T-helper 1 cell treated with Interleukin-12 subunit alpha and Interleukin-12 subunit beta and Interleukin-4 antibody, amounts not matched to agents 30 μg/mL and 1 μg/mL, for 36 hours (primary cell): ENCODE measurements at regions not wholly inside any gene's neighbourhood (a gene's known extent, or its start where the extent isn't known, plus 50 kb on each side); places are given as distances from the start of the nearest gene placed in this dataset.
"Not testable (repeated sequence)": the region's sequence is repeated elsewhere in the genome, so short reads cannot be mapped to it uniquely, and the experiment has no call there.

Experiments used
- H3K27ac Mint-ChIP-seq: one replicate; pipeline ENCODE4 v1.8.0; 2021; ENCODE audit warnings: mild to moderate bottlenecking, mixed read lengths
- H3K27me3 Mint-ChIP-seq: one replicate; pipeline ENCODE4 v1.8.0; 2021; ENCODE audit warnings: low read depth, mixed read lengths
- H3K36me3 Mint-ChIP-seq: one replicate; pipeline ENCODE4 v1.8.0; 2021; ENCODE audit warnings: low read depth, mixed read lengths
- H3K4me1 Mint-ChIP-seq: one replicate; pipeline ENCODE4 v1.8.0; 2021; ENCODE audit warnings: low read depth, mixed read lengths
- H3K4me3 Mint-ChIP-seq: one replicate; pipeline ENCODE4 v1.8.0; 2021; ENCODE audit warnings: mild to moderate bottlenecking, moderate library complexity, mixed read lengths
- H3K9me3 Mint-ChIP-seq: one replicate; pipeline ENCODE4 v1.8.0; 2021; ENCODE audit warnings: mixed read lengths

DNA sequence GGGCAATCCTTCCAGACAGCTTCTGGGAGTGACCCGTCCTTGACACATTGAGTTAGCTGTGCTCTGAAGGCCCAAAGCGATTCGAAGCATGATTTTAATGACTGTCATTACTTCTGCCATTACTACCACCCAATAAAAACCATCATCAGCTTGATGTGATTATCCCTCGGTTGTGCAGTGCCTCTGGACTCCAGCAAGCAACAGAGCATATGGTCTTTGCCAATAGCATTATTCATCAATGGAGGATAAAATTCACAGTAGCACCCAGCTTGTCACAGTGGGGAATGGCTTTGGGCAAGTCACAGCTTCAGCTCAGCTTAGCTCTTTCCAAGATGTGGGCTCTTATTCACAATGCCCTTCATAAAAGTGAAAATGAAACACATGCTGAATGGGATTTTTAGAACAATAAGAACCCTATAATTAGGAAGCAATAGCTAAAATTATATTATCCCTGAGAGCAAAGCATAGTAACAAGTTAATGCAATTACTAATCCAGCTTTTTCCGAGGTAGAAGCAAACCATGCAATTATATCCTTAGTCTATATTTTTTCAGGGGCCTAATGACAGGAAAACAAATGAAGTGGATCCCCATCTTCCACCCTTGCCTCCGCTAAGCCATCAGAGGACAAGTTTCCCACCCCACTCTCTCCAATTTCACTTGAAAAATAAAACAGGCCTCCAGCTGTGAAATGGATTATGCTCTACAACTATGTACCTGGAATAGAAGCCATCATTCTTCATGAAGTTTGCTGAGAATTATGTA is 163.0 kb upstream of the EEA1 start:
- no peak overlapping the region for H3K4me3 Mint-ChIP-seq
- no peaks in the 10 kb centered on the region for H3K27me3 Mint-ChIP-seq
- H3K27ac Mint-ChIP-seq, result no peak overlapping the region
- H3K9me3 Mint-ChIP-seq, result no peaks in the 10 kb centered on the region
- no peaks in the 10 kb centered on the region for H3K36me3 Mint-ChIP-seq
- peaks cover 8% of the 10 kb centered on the region for H3K4me1 Mint-ChIP-seq

DNA sequence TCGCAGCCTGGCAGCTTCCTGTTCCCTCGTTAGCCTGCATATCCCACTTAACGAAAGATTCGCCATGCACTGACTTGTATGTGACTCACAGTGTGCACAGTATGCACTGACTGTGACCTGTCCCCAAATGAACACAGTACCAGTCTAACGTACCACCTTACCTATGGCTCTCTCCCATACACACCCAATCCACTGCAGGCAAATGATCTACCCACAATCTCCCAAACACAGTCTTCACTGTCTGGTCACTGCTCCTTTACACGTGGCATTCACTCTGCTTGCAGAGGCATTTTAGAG is 163.5 kb upstream of the EEA1 start:
- no peak overlapping the region for H3K27ac Mint-ChIP-seq
- H3K4me3 Mint-ChIP-seq, result no peak overlapping the region
- no peaks in the 10 kb centered on the region for H3K36me3 Mint-ChIP-seq
- H3K27me3 Mint-ChIP-seq, result no peaks in the 10 kb centered on the region
- H3K4me1 Mint-ChIP-seq, result peaks cover 8% of the 10 kb centered on the region
- no peaks in the 10 kb centered on the region for H3K9me3 Mint-ChIP-seq

DNA sequence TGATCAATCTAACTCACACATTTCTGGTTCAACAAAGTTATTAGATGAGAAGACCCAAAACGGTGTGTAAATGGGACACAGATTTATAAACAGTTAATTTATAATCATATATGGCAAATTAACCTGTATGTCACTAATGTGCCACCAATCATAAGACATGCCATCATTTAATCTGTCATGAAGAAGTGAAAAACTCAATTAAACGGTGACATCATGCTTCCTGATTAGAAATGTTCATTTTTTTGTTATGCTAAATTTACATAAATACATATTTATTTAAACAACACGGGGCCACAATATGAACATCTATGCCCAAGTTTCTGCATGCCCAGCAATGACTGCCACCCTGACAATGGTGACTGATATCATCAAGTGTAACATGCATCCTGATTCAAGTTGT is 164.1 kb upstream of the EEA1 start:
- Mint-ChIP-seq H3K27me3 (no peaks in the 10 kb centered on the region), H3K4me3 (no peak overlapping the region), H3K27ac (no peak overlapping the region), H3K36me3 (no peaks in the 10 kb centered on the region), H3K4me1 (peaks cover 10% of the 10 kb centered on the region), H3K9me3 (no peaks in the 10 kb centered on the region)

DNA sequence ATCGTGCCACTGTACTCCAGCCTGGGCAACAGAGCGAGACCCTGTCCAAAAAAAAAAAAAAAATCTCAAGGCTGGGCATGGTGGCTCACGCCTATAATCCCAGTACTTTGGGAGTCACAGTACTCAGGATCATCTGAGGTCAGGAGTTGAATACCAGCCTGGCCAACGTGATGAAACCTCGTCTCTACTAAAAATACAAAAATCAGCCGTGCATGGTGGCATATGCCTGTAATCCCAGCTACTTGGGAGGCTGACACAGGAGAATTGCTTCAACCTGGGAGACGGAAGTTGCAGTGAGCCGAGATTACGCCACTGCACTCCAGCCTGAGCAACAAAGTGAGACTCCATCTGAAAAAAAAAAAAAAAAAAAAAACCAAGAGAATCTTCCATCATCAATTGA is 165.1 kb upstream of the EEA1 start:
- H3K27me3 Mint-ChIP-seq, H3K4me3 Mint-ChIP-seq, H3K27ac Mint-ChIP-seq, H3K9me3 Mint-ChIP-seq, H3K36me3 Mint-ChIP-seq: not testable (repeated sequence)
- peaks cover 12% of the 10 kb centered on the region for H3K4me1 Mint-ChIP-seq

DNA sequence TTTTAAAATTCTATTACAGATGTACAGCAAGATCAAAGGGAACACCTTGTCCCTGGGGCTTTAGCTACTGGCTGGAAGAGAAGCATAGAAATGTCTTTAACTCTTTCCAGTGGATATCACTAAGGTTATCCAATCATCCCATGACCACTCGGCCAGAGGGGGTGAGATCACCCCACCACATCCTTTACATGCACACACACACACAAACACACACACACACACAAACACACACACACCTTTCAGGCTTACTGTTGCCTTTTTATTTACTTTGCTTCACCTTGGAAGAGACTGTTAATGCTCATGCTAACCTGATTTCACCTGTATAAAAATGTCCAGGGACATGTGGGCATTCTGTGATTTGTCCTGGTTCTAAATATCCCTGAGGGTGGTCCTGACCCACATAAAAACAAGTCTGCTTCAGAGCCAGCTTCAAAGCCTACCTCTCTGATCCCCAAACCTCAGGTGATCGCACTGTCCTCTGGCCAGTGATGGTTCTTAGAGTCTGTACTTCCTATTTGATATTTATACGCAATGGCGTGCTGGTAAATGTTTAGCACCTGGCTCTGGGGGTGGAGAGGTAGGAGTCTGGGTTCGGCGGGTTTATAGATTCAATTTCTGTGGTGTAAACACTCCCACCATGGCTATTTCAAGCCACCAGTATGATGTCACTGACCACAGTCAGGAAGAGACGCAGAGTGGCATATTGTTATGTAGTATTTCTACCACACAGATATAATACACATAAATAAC is 166.1 kb upstream of the EEA1 start:
- Mint-ChIP-seq H3K27ac (no peak overlapping the region), H3K36me3 (no peaks in the 10 kb centered on the region), H3K9me3 (no peaks in the 10 kb centered on the region), H3K4me3 (no peak overlapping the region), H3K4me1 (peaks cover 8% of the 10 kb centered on the region), H3K27me3 (no peaks in the 10 kb centered on the region)

DNA sequence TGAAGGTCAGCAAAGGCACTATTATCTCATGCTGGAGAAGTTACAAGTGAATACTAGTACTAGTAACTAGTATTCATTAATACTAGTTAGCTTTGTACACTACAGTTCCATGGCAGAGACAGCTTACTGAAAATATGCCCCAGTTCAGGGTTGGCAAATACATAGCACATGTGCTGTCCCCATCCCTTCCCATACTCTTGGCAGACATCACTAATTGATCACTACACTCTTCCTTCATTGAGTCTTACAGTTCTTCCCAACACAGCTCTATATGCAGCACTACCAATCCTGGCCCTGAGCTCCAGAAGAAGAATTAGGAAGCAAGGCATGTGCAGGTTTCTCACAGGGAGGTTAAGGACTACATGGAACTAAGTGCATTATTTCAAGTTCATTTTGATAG is 168.3 kb upstream of the EEA1 start:
- Mint-ChIP-seq H3K4me1 (peaks cover 4% of the 10 kb centered on the region), H3K27ac (no peak overlapping the region), H3K4me3 (no peak overlapping the region), H3K9me3 (no peaks in the 10 kb centered on the region), H3K27me3 (no peaks in the 10 kb centered on the region), H3K36me3 (no peaks in the 10 kb centered on the region)

DNA sequence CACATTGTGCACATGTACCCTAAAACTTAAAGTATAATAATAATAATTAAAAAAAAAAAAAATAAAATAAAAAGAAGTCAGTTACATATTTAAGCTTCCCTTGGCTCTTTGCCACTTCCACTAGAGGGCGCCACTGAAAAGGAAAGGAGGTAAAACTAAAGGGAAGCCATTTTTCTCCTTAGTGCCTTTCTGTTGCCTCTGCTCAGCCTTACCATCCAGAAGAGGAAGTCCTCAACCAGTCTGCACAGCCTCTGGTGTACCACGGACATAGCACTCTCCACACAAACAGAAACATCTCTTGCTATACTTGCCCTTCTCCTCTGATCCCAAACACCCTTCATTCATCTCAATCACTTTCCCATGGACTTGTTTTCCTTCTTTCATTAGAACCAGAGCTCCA is 169.0 kb upstream of the EEA1 start:
- no peak overlapping the region for H3K4me3 Mint-ChIP-seq
- H3K36me3 Mint-ChIP-seq, result no peaks in the 10 kb centered on the region
- H3K27ac Mint-ChIP-seq, result no peak overlapping the region
- no peaks in the 10 kb centered on the region for H3K9me3 Mint-ChIP-seq
- no peaks in the 10 kb centered on the region for H3K27me3 Mint-ChIP-seq
- peaks cover 4% of the 10 kb centered on the region for H3K4me1 Mint-ChIP-seq

DNA sequence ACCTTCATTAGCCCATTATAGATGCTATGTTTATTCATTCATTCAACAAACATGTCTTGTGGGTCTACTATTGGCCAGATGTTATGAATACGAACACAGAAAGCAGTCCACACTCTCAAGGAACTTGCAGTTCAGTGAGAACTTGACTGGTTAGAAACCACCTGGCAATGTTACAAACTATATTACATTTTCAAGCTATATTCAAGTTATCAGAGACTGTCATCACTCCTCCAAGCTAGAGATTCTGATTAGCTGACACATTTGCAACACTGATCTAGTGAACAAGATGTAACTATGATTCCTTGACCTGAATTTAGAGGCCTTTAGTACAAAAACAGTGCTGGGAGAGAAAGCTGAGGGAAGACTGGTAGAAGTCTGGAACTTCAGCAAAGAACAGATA is 170.7 kb upstream of the EEA1 start:
- H3K4me3 Mint-ChIP-seq, result no peak overlapping the region
- no peaks in the 10 kb centered on the region for H3K27me3 Mint-ChIP-seq
- H3K4me1 Mint-ChIP-seq, result peaks cover 4% of the 10 kb centered on the region
- H3K36me3 Mint-ChIP-seq, result no peaks in the 10 kb centered on the region
- no peaks in the 10 kb centered on the region for H3K9me3 Mint-ChIP-seq
- no peak overlapping the region for H3K27ac Mint-ChIP-seq

DNA sequence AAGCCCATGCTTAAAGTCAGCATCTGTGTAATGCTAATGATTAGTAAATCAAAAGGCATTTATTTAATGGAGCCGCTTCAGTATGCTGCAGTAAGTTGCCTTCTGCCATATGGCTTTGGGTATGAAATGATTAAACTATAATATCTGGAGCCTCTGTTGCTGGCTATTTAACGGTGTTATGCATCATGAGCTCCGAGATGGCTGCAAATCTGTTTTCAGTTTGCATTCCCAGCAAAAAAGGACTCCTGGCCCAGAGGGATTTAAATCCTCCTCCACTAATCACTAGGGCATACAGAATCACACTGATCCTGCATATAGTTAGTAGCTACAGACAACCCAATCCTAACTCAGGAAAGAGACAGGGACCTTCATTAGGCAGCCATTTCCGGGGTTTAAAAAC is 171.5 kb upstream of the EEA1 start:
- no peaks in the 10 kb centered on the region for H3K36me3 Mint-ChIP-seq
- peaks cover 4% of the 10 kb centered on the region for H3K4me1 Mint-ChIP-seq
- no peaks in the 10 kb centered on the region for H3K27me3 Mint-ChIP-seq
- no peaks in the 10 kb centered on the region for H3K9me3 Mint-ChIP-seq
- H3K4me3 Mint-ChIP-seq, result no peak overlapping the region
- no peak overlapping the region for H3K27ac Mint-ChIP-seq

DNA sequence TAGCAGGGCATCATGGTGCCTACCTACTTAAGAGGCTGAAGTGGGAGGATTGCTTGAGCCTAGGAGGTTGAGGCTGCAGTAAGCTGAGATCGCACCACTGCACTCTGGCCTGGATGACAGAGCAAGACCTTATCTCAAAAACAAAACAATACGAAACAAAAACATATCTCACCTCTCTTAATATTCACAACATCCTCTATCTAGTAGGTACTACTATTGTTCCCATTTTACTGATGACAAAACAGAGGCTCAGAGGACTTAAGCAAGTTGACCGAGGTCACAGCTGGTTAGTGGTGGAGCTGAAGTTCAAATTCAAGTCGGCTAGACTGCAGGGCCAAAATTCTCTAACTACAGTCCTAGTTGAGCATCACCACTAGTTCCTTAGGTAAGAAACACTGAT is 172.3 kb upstream of the EEA1 start:
- Mint-ChIP-seq H3K27ac (no peak overlapping the region), H3K4me3 (no peak overlapping the region), H3K27me3 (no peaks in the 10 kb centered on the region), H3K36me3 (no peaks in the 10 kb centered on the region), H3K4me1 (peaks cover 4% of the 10 kb centered on the region), H3K9me3 (no peaks in the 10 kb centered on the region)

DNA sequence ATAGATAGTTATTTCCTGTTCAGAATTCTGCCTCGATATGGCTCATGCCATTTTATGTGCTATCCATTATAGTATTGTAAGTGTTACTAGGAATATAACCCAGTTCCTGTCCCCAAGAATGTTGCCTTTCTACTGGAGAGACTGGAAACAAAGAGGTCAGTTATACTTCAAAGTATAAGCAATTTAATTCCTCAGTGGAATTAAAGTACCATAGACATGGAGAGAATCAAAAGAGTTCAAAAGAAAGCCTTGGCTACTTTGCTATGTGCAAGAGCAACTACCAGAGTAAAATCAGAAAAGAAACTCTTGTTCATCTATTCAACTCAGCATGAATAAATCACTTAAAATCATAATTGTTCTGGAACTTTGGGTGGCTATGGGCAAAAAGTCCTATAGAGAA is 173.2 kb upstream of the EEA1 start:
- Mint-ChIP-seq H3K9me3 (no peaks in the 10 kb centered on the region), H3K4me1 (peaks cover 4% of the 10 kb centered on the region), H3K36me3 (no peaks in the 10 kb centered on the region), H3K27me3 (no peaks in the 10 kb centered on the region), H3K4me3 (no peak overlapping the region), H3K27ac (no peak overlapping the region)

DNA sequence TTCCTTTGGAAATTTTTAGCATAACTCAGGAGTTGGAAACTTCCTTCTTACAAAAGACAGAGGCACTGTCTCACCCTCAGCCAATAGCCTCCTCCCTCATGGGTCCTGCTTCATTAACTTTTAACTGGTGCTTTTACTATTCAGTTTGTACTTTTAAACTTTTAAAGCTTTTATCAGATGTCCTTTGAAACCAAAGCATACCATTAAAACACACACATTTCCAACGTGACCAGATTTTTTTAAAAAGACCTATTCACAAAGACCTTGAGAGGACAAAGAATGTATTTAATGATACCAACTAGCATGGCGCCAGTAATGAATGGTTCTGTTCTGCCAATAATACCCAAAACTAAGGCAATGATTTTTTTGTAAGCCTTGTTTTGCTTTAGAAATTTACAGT is 173.6 kb upstream of the EEA1 start:
- Mint-ChIP-seq H3K27ac (no peak overlapping the region), H3K4me3 (no peak overlapping the region), H3K9me3 (no peaks in the 10 kb centered on the region), H3K27me3 (no peaks in the 10 kb centered on the region), H3K36me3 (no peaks in the 10 kb centered on the region), H3K4me1 (peaks cover 4% of the 10 kb centered on the region)

DNA sequence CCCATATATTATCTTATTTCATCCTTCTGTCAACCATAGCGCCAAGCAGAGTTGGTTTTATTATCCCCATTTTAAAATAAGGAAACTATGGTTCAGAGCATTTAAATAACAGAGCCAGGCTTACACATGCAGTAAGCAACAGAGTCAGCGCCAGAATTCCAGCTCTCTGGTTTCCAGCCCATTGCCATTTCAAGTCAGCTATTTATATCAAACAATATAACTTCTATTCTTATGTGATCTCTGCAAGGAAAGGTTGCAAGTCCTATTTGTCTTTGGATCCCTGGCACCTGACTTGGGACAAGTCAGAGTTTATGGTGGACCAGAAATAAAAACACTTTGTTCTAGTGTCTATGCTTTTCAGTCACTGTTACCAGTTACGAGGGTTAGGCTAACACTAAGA is 174.1 kb upstream of the EEA1 start:
- no peak overlapping the region for H3K27ac Mint-ChIP-seq
- H3K4me1 Mint-ChIP-seq, result peaks cover 3% of the 10 kb centered on the region
- H3K9me3 Mint-ChIP-seq, result no peaks in the 10 kb centered on the region
- H3K36me3 Mint-ChIP-seq, result no peaks in the 10 kb centered on the region
- H3K4me3 Mint-ChIP-seq, result no peak overlapping the region
- H3K27me3 Mint-ChIP-seq, result no peaks in the 10 kb centered on the region

DNA sequence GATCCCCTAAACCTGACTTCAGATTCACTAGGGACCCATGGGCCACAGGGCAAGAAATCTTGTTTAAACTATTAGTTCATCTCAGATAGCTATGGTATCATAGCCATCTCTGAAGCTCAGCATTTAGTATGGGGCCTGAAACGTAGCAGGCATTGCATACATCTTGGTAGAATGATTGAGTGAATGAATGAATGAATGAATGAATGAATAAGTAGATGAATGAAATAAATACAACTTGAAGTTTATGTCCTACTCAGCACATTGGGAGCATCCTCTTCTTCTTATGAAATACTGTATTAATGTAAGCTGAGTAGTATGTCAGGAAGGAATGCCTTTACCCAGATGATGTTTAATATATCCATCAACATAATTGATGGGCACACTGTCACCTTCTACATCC is 175.4 kb upstream of the EEA1 start:
- Mint-ChIP-seq H3K36me3 (no peaks in the 10 kb centered on the region), H3K27ac (no peak overlapping the region), H3K4me3 (no peak overlapping the region), H3K27me3 (no peaks in the 10 kb centered on the region), H3K4me1 (no peaks in the 10 kb centered on the region), H3K9me3 (no peaks in the 10 kb centered on the region)

DNA sequence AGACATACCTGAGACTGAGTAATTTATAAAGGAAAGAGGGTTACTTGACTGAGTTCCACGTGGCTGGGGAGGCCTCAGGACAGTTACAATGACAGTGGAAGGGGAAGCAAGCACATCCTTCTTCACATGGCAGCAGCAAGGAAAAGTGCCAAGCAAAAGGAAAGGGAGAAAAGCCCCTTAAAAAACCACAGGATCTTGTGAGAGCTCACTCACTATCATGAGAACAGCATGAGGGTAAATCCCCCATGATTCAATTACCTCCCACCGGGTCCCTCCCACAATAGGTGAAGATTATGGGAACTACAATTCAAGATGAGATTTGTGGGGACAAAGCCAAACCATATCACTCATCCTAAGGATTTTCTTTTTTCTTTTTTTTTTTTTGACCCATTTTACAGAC is 177.8 kb upstream of the EEA1 start:
- H3K27me3 Mint-ChIP-seq, result no peaks in the 10 kb centered on the region
- H3K36me3 Mint-ChIP-seq, result no peaks in the 10 kb centered on the region
- no peak overlapping the region for H3K4me3 Mint-ChIP-seq
- H3K9me3 Mint-ChIP-seq, result no peaks in the 10 kb centered on the region
- H3K4me1 Mint-ChIP-seq, result no peaks in the 10 kb centered on the region
- no peak overlapping the region for H3K27ac Mint-ChIP-seq
